ENCODE measurements at regions not wholly inside any gene's neighbourhood (a gene's known extent, or its start where the extent isn't known, plus 50 kb on each side); places are given as distances from the start of the nearest gene placed in this dataset.
"Not testable (repeated sequence)": the region's sequence is repeated elsewhere in the genome, so short reads cannot be mapped to it uniquely, and the experiment has no call there.

GRCh38 chr4:147247579-147247978 lies 233.3 kb upstream of the EDNRA start:
- no peak overlapping the region for H3K27ac ChIP-seq
- intact Hi-C loops (cut with DNase I; ENCODE audit: low total_unique reads) = no loop called here
- H3K9me3 ChIP-seq = peaks cover 0 to 8% (median 0%) of the 10 kb centered on the region in 3 donors
- H3K27me3 ChIP-seq = no peaks in the 10 kb centered on the region
- no peak for TF ChIP-seq CTCF (IDR thresholded peaks at IDR 0.05)
- no peak for DNase-seq
- H3K4me3 ChIP-seq = no peak overlapping the region
- no peaks in the 10 kb centered on the region for H3K4me1 ChIP-seq
- no peaks in the 10 kb centered on the region for H3K36me3 ChIP-seq

- H3K4me1 ChIP-seq = no peaks in the 10 kb centered on the region
- H3K27ac ChIP-seq = no peak overlapping the region
Observed at GRCh38 chr4:147250062-147250461, 230.8 kb upstream of the EDNRA start.

GRCh38 chr4:147255268-147255667 lies 225.6 kb upstream of the EDNRA start:
- H3K36me3 ChIP-seq; H3K27me3 ChIP-seq; H3K27ac ChIP-seq; H3K4me3 ChIP-seq; H3K4me1 ChIP-seq; DNase-seq; H3K9me3 ChIP-seq; intact Hi-C loops (cut with DNase I; ENCODE audit: low total_unique reads): not testable (repeated sequence)

More at GRCh38 chr4:147250062-147250461, 230.8 kb upstream of the EDNRA start:
- Histone ChIP-seq H3K9me3 (peaks cover 0 to 8% (median 0%) of the 10 kb centered on the region in 3 donors), H3K4me3 (no peak overlapping the region), H3K27me3 (no peaks in the 10 kb centered on the region), H3K36me3 (no peaks in the 10 kb centered on the region)
- intact Hi-C loops (cut with DNase I; ENCODE audit: low total_unique reads) = no loop called here
- no peak for TF ChIP-seq CTCF (IDR thresholded peaks at IDR 0.05)
- DNase-seq = no peak

GRCh38 chr4:147259271-147259670 lies 221.6 kb upstream of the EDNRA start:
- H3K36me3 ChIP-seq; H3K4me3 ChIP-seq; H3K27ac ChIP-seq; H3K4me1 ChIP-seq; H3K9me3 ChIP-seq; intact Hi-C loops (cut with DNase I; ENCODE audit: low total_unique reads); DNase-seq; H3K27me3 ChIP-seq: not testable (repeated sequence)

GRCh38 chr4:147284256-147284835 lies 196.6 kb upstream of the EDNRA start:
- H3K4me1 ChIP-seq = peaks cover 0 to 3% (median 0%) of the 10 kb centered on the region in 4 donors
- no peak for DNase-seq
- TF ChIP-seq CTCF (IDR thresholded peaks at IDR 0.05) = no peak

GRCh38 chr4:147284935-147285334 lies 196.0 kb upstream of the EDNRA start:
- Histone ChIP-seq H3K27me3 (no peaks in the 10 kb centered on the region), H3K4me3 (no peak overlapping the region), H3K4me1 (peaks cover 0 to 3% (median 0%) of the 10 kb centered on the region in 4 donors), H3K36me3 (no peaks in the 10 kb centered on the region), H3K27ac (no peak overlapping the region), H3K9me3 (no peaks in the 10 kb centered on the region)
- no peak for TF ChIP-seq CTCF (IDR thresholded peaks at IDR 0.05)
- intact Hi-C loops (cut with DNase I; ENCODE audit: low total_unique reads) = no loop called here
- DNase-seq = no peak

More at GRCh38 chr4:147284256-147284835, 196.6 kb upstream of the EDNRA start:
- H3K36me3 ChIP-seq = no peaks in the 10 kb centered on the region
- H3K27ac ChIP-seq = no peak overlapping the region
- no peaks in the 10 kb centered on the region for H3K9me3 ChIP-seq
- H3K27me3 ChIP-seq = no peaks in the 10 kb centered on the region
- no peak overlapping the region for H3K4me3 ChIP-seq
- intact Hi-C loops (cut with DNase I; ENCODE audit: low total_unique reads) = no loop called here

GRCh38 chr4:147285751-147286150 lies 195.1 kb upstream of the EDNRA start:
- no peaks in the 10 kb centered on the region for H3K36me3 ChIP-seq
- intact Hi-C loops (cut with DNase I; ENCODE audit: low total_unique reads) = no loop called here
- H3K27ac ChIP-seq = no peak overlapping the region
- DNase-seq = no peak
- no peak overlapping the region for H3K4me3 ChIP-seq
- H3K27me3 ChIP-seq = no peaks in the 10 kb centered on the region
- H3K9me3 ChIP-seq = no peaks in the 10 kb centered on the region
- peaks cover 0 to 3% (median 0%) of the 10 kb centered on the region in 4 donors for H3K4me1 ChIP-seq
- no peak for TF ChIP-seq CTCF (IDR thresholded peaks at IDR 0.05)

Measured in tibial artery (tissue), 4 donors.